ENCODE measurements at regions not wholly inside any gene's neighbourhood (a gene's known extent, or its start where the extent isn't known, plus 50 kb on each side); places are given as distances from the start of the nearest gene placed in this dataset.
"Not testable (repeated sequence)": the region's sequence is repeated elsewhere in the genome, so short reads cannot be mapped to it uniquely, and the experiment has no call there.

GRCh38 chr6:77173472-77174074 is 289.7 kb downstream of the HTR1B start:
- DNase-seq: no peak

- DNase-seq: no peak
Observed at GRCh38 chr6:77172578-77172977, 290.7 kb downstream of the HTR1B start.

- no peak for DNase-seq
Observed at GRCh38 chr6:77159730-77160129, 303.6 kb downstream of the HTR1B start.

- DNase-seq: no peak
Observed at GRCh38 chr6:77151241-77151640, 312.1 kb downstream of the HTR1B start.

DNA sequence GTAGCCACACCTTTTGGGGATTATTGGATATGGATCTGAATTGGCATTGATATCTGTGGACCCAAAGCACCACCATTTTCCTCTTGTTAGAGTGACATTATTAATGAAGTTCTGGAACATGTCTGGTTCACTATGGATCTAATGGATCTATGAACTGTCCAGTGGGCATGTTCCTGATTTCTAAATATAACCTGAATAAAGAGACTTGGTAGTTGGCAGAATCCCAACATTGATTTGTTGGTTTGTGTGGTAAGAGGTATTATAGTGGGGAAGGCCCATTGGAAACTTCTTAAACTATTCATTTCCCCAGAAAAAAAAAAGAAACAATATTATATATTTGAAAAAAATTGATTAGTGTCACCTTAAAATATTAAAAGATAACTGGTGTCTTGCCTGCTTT is 312.6 kb downstream of the HTR1B start:
- no peak for DNase-seq

- no peak for DNase-seq
Observed at GRCh38 chr6:77145244-77145643, 318.0 kb downstream of the HTR1B start.

- no peak for DNase-seq
Observed at GRCh38 chr6:77143659-77144447, 319.4 kb downstream of the HTR1B start.

- no peak for DNase-seq
Observed at GRCh38 chr6:77136086-77136485, 327.2 kb downstream of the HTR1B start.

GRCh38 chr6:77133031-77133430 is 330.3 kb downstream of the HTR1B start:
- no peak for DNase-seq

DNA sequence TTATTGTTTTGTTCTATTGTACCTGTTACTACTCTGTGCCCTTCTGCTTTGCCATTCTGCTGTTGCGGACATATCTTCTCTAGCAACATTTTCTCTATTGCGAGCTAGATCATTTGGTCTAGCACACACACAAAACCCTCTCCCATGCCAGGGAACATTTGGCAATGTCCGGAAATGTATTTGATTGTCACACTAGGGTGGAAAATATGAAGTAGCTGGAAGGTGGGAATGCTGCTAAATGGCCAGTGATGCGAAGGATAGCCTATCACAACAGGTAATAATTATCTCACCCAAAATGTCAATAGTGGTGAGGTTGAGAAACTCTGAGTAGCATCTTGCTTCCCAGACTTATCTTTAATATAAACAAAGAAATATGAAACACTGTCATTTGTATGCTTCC is 331.9 kb downstream of the HTR1B start:
- no peak for DNase-seq

GRCh38 chr6:77124604-77125003 is 338.7 kb downstream of the HTR1B start:
- no peak for DNase-seq

- DNase-seq: no peak
Observed at GRCh38 chr6:77123527-77123926, 339.8 kb downstream of the HTR1B start.

DNA sequence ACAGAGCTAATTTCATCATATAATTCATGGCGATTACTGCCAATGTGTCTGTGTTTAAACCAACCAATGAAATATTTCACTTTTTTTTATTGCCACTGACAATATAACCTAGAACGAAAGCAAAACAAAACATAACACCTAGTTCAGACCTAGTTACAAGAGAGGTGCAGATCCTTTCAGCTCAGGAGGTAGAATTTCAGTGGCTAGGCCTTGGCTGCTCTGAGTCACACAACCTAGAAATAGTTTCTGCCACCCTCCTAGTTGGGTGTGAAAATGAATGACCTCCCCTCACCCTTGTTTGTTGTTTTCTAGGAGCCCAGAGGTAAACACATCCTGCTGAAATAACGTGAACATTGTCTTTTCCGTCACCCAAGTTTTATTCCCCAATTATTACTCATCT is 356.3 kb downstream of the HTR1B start:
- DNase-seq: no peak

DNA sequence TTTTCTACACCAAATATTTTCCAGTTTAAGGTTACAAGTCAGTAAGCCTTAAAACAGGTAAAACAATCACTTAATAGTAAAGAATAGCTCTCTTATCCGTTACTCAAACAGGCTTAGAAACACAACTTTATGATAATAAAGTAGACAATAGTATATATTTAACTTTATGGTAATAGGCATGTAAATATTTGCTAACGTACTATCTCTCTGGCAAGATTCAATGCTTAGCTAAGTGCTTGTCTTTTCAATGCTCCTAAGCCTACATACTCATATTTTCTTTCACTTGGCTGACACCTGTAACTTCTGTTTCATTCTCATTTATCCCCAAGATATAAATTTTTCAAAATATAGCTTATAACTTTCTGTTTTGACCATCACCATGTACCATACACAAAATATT is 358.2 kb downstream of the HTR1B start:
- DNase-seq: no peak

GRCh38 chr6:77097940-77098339 is 365.4 kb downstream of the HTR1B start:
- DNase-seq: no peak

DNA sequence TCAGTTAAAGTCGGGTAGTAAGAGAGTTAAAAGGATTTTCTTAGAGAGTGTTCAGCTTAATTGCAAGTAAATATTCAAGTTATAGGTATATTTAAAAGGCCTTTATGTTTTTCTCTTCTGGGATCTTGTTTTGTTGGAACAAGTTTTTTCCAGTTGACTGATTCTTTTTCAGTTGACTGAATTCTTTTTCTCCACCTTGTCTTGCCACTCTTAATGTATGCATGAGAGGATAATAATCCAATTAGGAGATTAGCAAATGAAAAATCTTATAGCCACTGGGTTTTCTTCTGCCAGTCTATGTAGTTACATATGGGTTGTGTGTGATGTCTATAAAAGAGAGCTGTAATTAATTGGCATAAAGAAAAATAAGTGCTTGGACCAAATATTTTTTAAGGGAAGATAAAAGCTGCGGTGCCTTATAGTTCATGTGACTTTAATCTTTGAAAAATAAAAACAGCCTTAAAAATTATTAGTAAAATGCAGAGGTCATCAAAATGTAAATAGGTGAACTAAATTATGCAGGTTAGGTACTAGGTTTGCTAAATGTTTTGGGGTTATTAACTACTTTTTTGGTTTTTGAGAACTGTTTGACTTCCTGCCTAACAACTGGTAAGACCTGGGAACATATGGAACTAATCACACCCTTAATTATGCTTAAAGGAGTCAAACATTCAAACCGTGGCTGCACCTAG is 367.2 kb downstream of the HTR1B start:
- no peak for DNase-seq

GRCh38 chr6:77094821-77095220 is 368.5 kb downstream of the HTR1B start:
- DNase-seq: no peak

- no peak for DNase-seq
Observed at GRCh38 chr6:77092971-77093370, 370.3 kb downstream of the HTR1B start.

GRCh38 chr6:77089776-77090175 is 373.5 kb downstream of the HTR1B start:
- no peak for DNase-seq

- not testable (repeated sequence) for DNase-seq
Observed at GRCh38 chr6:77087794-77088318, 375.4 kb downstream of the HTR1B start.

GRCh38 chr6:77074037-77074713 is 389.1 kb downstream of the HTR1B start:
- DNase-seq: no peak

DNA sequence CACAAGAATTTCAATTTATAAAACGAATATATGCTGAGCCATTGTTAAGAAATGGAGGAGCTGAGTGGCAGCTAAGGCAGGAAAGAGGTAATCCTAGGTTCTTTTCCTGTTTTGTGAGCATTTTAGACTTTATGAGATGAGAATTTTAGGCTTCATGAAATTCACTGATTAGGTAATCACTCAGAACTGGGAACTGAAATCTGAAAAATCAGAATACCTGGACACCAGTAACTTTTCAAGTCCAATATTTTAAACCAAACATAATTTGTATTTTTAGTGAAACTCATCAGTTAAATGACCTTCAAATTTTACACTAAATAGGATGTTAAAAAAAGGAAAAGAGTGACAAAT is 389.9 kb downstream of the HTR1B start:
- no peak for DNase-seq

DNA sequence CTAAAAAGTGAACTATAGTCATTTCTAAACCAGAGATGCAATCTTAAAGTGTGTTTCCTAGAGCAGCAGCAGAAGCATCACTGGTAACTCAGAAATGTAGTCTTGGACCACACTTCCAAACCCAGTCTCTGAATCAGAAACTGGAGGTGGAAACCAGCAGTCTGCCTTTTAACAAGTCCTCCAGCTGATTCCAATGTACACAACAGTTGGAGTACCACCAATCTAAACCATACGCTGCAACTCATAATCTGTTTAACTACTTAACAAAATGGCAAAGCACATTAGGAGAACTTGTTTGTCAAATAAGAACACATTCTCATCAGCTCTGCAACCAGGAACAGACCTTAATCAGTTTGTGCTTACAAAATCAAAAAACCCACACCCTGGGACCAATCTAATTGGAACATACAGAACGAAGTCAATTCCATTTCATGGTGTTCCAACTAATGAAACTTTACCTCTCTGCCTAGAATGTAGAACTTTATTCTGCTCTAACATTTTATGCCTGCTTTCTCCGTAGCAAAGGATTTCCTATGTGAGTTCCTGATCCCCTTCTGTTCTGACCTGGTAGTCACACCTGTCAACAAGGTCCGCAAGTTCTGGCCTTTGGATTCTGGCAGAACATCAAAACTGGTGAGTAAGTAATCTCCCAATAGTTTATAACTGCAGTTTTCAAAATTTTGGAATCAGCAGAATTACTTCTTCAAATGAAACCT is 390.4 kb downstream of the HTR1B start:
- DNase-seq: no peak
